WTC11 (cell line): ENCODE measurements at regions not wholly inside any gene's neighbourhood (a gene's known extent, or its start where the extent isn't known, plus 50 kb on each side); places are given as distances from the start of the nearest gene placed in this dataset.

Experiments used
- ATF1 ChIP-seq: sonication (generic); formaldehyde crosslinking; IDR thresholded peaks from 2 replicates; pipeline ENCODE4 v1.8.1; 2023; ENCODE audit warnings: mild to moderate bottlenecking, moderate library complexity, missing genetic modification reagents
- CTCF ChIP-seq: fragments of 200-600 bp; IDR thresholded peaks from 2 replicates; pipeline ENCODE4 v1.8.0; 2022; ENCODE audit warnings: antibody characterized with exemption
- MYBL2 ChIP-seq: sonication (generic); formaldehyde crosslinking; IDR thresholded peaks from 2 replicates; pipeline ENCODE4 v1.8.1; 2023; ENCODE audit warnings: mild to moderate bottlenecking, moderate library complexity, missing genetic modification reagents
- PREB ChIP-seq: sonication (generic); formaldehyde crosslinking; IDR thresholded peaks from 2 replicates; pipeline ENCODE4 v1.8.1; 2022; ENCODE audit warnings: mild to moderate bottlenecking, missing genetic modification reagents, moderate library complexity, borderline replicate concordance
- RELA ChIP-seq: sonication (generic); formaldehyde crosslinking; IDR thresholded peaks from 2 replicates; pipeline ENCODE4 v1.8.1; 2022; ENCODE audit warnings: missing genetic modification reagents, mild to moderate bottlenecking, borderline replicate concordance
- TEAD1 ChIP-seq: sonication (generic); formaldehyde crosslinking; IDR thresholded peaks from 2 replicates; pipeline ENCODE4 v1.8.0; 2022; ENCODE audit warnings: mild to moderate bottlenecking, missing genetic modification reagents
- USF1 ChIP-seq: sonication (generic); formaldehyde crosslinking; IDR thresholded peaks from 2 replicates; pipeline ENCODE4 v1.8.0; 2022; ENCODE audit warnings: mild to moderate bottlenecking, missing genetic modification reagents
- USF2 ChIP-seq: sonication (generic); formaldehyde crosslinking; IDR thresholded peaks from 2 replicates; pipeline ENCODE4 v1.8.1; 2023; ENCODE audit warnings: mild to moderate bottlenecking, missing genetic modification reagents, moderate library complexity

- no peak for TF ChIP-seq CTCF
- TF ChIP-seq TEAD1, result no peak
- no peak for TF ChIP-seq PREB (CRISPR knock-in tag)
- no peak for TF ChIP-seq USF2 (CRISPR knock-in tag)
- TF ChIP-seq ATF1, result no peak
- no peak for TF ChIP-seq USF1 (CRISPR knock-in tag)
- no peak for TF ChIP-seq MYBL2 (CRISPR knock-in tag)
- no peak for TF ChIP-seq RELA
Observed at GRCh38 chr1:101077849-101078248, 52.3 kb upstream of the DPH5 start.
